ENCODE measurements at regions not wholly inside any gene's neighbourhood (a gene's known extent, or its start where the extent isn't known, plus 50 kb on each side); places are given as distances from the start of the nearest gene placed in this dataset.

- FAIRE-seq = no peak
- 29 to 31% methylated on average over 3 of the region's 3 CpGs for WGBS, 2 donors
Observed at GRCh38 chrX:26672571-26672970, 456.6 kb downstream of the MAGEB5 start.

GRCh38 chrX:26670521-26670920 is 454.6 kb downstream of the MAGEB5 start:
- Histone ChIP-seq H3K27ac (no peak overlapping the region), H3K27me3 (peaks cover 0 to 8% (median 0%) of the 10 kb centered on the region in 4 donors), H3K36me3 (no peaks in the 10 kb centered on the region), H3K4me1 (no peaks in the 10 kb centered on the region), H3K4me3 (no peak overlapping the region), H3K9me3 (no peaks in the 10 kb centered on the region)
- DNase-seq = no peak
- ATAC-seq = no peak
- FAIRE-seq = no peak
- 54 to 82% methylated on average over 1 of the region's 1 CpG for WGBS, 2 donors
- intact Hi-C loops (cut with DNase I) = no loop called here
- TF ChIP-seq, protein P1, sequence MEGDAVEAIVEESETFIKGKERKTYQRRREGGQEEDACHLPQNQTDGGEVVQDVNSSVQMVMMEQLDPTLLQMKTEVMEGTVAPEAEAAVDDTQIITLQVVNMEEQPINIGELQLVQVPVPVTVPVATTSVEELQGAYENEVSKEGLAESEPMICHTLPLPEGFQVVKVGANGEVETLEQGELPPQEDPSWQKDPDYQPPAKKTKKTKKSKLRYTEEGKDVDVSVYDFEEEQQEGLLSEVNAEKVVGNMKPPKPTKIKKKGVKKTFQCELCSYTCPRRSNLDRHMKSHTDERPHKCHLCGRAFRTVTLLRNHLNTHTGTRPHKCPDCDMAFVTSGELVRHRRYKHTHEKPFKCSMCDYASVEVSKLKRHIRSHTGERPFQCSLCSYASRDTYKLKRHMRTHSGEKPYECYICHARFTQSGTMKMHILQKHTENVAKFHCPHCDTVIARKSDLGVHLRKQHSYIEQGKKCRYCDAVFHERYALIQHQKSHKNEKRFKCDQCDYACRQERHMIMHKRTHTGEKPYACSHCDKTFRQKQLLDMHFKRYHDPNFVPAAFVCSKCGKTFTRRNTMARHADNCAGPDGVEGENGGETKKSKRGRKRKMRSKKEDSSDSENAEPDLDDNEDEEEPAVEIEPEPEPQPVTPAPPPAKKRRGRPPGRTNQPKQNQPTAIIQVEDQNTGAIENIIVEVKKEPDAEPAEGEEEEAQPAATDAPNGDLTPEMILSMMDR (IDR thresholded peaks at IDR 0.05) = no peak

More at GRCh38 chrX:26672571-26672970, 456.6 kb downstream of the MAGEB5 start:
- no peak overlapping the region for H3K27ac ChIP-seq
- H3K4me1 ChIP-seq = no peaks in the 10 kb centered on the region
- DNase-seq (no peak), ATAC-seq (no peak)
- no peak overlapping the region for H3K4me3 ChIP-seq
- intact Hi-C loops (cut with DNase I) = no loop called here
- TF ChIP-seq, protein P1 (IDR thresholded peaks at IDR 0.05) = no peak
- no peaks in the 10 kb centered on the region for H3K36me3 ChIP-seq
- no peaks in the 10 kb centered on the region for H3K9me3 ChIP-seq
- peaks cover 0 to 8% (median 0%) of the 10 kb centered on the region in 4 donors for H3K27me3 ChIP-seq

DNA sequence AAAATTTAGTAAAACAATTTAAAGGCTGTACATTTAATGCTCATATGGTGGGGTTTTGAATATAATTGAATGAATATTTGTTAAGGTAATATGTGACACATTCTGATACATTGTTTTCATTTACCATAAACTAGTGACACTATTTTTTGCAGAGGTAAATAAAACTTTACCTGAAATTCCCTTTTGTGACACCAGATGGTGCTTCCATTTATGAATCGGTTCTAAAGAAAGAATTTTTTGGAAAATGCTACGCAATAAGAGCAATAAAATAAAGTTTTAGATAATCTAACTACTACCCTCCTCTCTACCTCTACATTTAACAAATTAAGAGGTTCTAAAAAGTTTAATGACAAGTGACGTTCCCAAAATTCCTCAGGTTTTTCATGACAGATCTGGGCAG is 448.9 kb downstream of the MAGEB5 start:
- no peak overlapping the region for H3K4me3 ChIP-seq
- peaks cover 0 to 6% (median 0%) of the 10 kb centered on the region in 4 donors for H3K27me3 ChIP-seq
- DNase-seq (no peak), FAIRE-seq (no peak), ATAC-seq (no peak)
- no peak overlapping the region for H3K27ac ChIP-seq
- TF ChIP-seq, protein P1 (IDR thresholded peaks at IDR 0.05) = no peak
- intact Hi-C loops (cut with DNase I) = no loop called here
- no peaks in the 10 kb centered on the region for H3K4me1 ChIP-seq
- no peaks in the 10 kb centered on the region for H3K9me3 ChIP-seq
- 76 to 90% methylated on average over 3 of the region's 3 CpGs for WGBS, 2 donors
- H3K36me3 ChIP-seq = no peaks in the 10 kb centered on the region

GRCh38 chrX:26653050-26653449 is 437.1 kb downstream of the MAGEB5 start:
- no peak for FAIRE-seq
- H3K9me3 ChIP-seq = no peaks in the 10 kb centered on the region

GRCh38 chrX:26651755-26652154 is 435.8 kb downstream of the MAGEB5 start:
- TF ChIP-seq, protein P1 (IDR thresholded peaks at IDR 0.05) = no peak
- no peaks in the 10 kb centered on the region for H3K36me3 ChIP-seq
- H3K27me3 ChIP-seq = no peaks in the 10 kb centered on the region
- FAIRE-seq (no peak), DNase-seq (no peak), ATAC-seq (no peak)
- no peak overlapping the region for H3K4me3 ChIP-seq
- H3K9me3 ChIP-seq = no peaks in the 10 kb centered on the region
- no peaks in the 10 kb centered on the region for H3K4me1 ChIP-seq
- H3K27ac ChIP-seq = no peak overlapping the region
- intact Hi-C loops (cut with DNase I) = no loop called here

More at GRCh38 chrX:26653050-26653449, 437.1 kb downstream of the MAGEB5 start:
- intact Hi-C loops (cut with DNase I) = no loop called here
- WGBS, 2 donors = 85 to 92% methylated on average over 2 of the region's 2 CpGs
- DNase-seq (no peak), ATAC-seq (no peak)
- Histone ChIP-seq H3K27me3 (no peaks in the 10 kb centered on the region), H3K4me3 (no peak overlapping the region), H3K27ac (no peak overlapping the region), H3K4me1 (no peaks in the 10 kb centered on the region), H3K36me3 (no peaks in the 10 kb centered on the region)
- TF ChIP-seq, protein P1 (IDR thresholded peaks at IDR 0.05) = no peak
